D721Med (cell line): ENCODE measurements at regions not wholly inside any gene's neighbourhood (a gene's known extent, or its start where the extent isn't known, plus 50 kb on each side); places are given as distances from the start of the nearest gene placed in this dataset.

Experiments
- DNase-seq: peaks from one replicate; pipeline ENCODE4 v3.0.0; 2011; ENCODE audit warnings: low spot score; ENCODE audit not compliant: insufficient read length
- FAIRE-seq: peaks from 2 replicates; lab custom pipeline; 2011; peaks lifted over from hg19 to GRCh38; lab: Jason Lieb, UNC
- CTCF ChIP-seq: IDR thresholded peaks from 2 replicates; pipeline ENCODE4 v1.5.1; 2012; ENCODE audit warnings: mild to moderate bottlenecking, control low read depth; ENCODE audit not compliant: insufficient read depth; ENCODE audit errors: missing control alignments

GRCh38 chr2:57296795-57297517 is 749.6 kb upstream of the VRK2 start:
- DNase-seq (no peak), FAIRE-seq (no peak)
- no peak for TF ChIP-seq CTCF

GRCh38 chr2:57313678-57314077 is 732.9 kb upstream of the VRK2 start:
- no peak for TF ChIP-seq CTCF
- no peak for FAIRE-seq
- DNase-seq: no peak

GRCh38 chr2:57314682-57315081 is 731.9 kb upstream of the VRK2 start:
- DNase-seq: no peak
- no peak for FAIRE-seq
- no peak for TF ChIP-seq CTCF

- no peak for TF ChIP-seq CTCF
- FAIRE-seq (no peak), DNase-seq (no peak)
Observed at GRCh38 chr2:57330447-57330846, 716.2 kb upstream of the VRK2 start.

- no peak for FAIRE-seq
Observed at GRCh38 chr2:57333221-57333620, 713.4 kb upstream of the VRK2 start.

GRCh38 chr2:57343391-57344006 is 703.1 kb upstream of the VRK2 start:
- no peak for TF ChIP-seq CTCF
- no peak for DNase-seq
- no peak for FAIRE-seq

More at GRCh38 chr2:57333221-57333620, 713.4 kb upstream of the VRK2 start:
- TF ChIP-seq CTCF: no peak
- DNase-seq: no peak

- FAIRE-seq (no peak), DNase-seq (no peak)
- no peak for TF ChIP-seq CTCF
Observed at GRCh38 chr2:57368190-57368589, 678.4 kb upstream of the VRK2 start.
